ENCODE measurements at regions not wholly inside any gene's neighbourhood (a gene's known extent, or its start where the extent isn't known, plus 50 kb on each side); places are given as distances from the start of the nearest gene placed in this dataset.

- Histone ChIP-seq H3K4me1 (ENCODE audit: control insufficient read depth in 2 of 2, insufficient read depth in 2 of 2, low read length in 2 of 2) (no peaks in the 10 kb centered on the region), H4K20me1 (ENCODE audit: control insufficient read depth, insufficient read depth, low read length, poor library complexity, severe bottlenecking) (no peaks in the 10 kb centered on the region), H3K9me3 (ENCODE audit: control extremely low read depth in 1 of 3, control insufficient read depth in 2 of 3, insufficient read depth in 1 of 3, low read length in 2 of 3) (no peaks in the 10 kb centered on the region), H3K4me3 (ENCODE audit: control extremely low read depth in 1 of 5, extremely low read depth in 1 of 5, insufficient read depth in 1 of 5, low read depth in 2 of 5, low read length in 4 of 5) (no peak overlapping the region), H3K9ac (ENCODE audit: low read length) (no peak overlapping the region), H3K79me2 (ENCODE audit: control insufficient read depth, insufficient read depth, low read length) (no peaks in the 10 kb centered on the region), H2AFZ (ENCODE audit: insufficient read depth, low read depth, low read length, poor library complexity, severe bottlenecking) (no peak overlapping the region), H3K4me2 (replicated peaks; ENCODE audit: low read depth, low read length, poor library complexity, severe bottlenecking) (no peak overlapping the region), H3K27me3 (replicated peaks in 1 of 4; ENCODE audit: control extremely low read depth in 1 of 4, control insufficient read depth in 3 of 4, insufficient read depth in 4 of 4, low read length in 3 of 4) (no peaks in the 10 kb centered on the region), H3K36me3 (replicated peaks in 1 of 2; ENCODE audit: control extremely low read depth in 1 of 2, control insufficient read depth in 1 of 2, extremely low read depth in 1 of 2, insufficient read depth in 2 of 2, low read length in 1 of 2) (no peaks in the 10 kb centered on the region), H3K27ac (ENCODE audit: low read length in 2 of 2) (no peak overlapping the region)
- no peaks in the 10 kb centered on the region for H3K4me1 Mint-ChIP-seq
- H3K27me3 Mint-ChIP-seq = no peaks in the 10 kb centered on the region
- TF ChIP-seq CTCF (IDR thresholded peaks at IDR 0.05) (no peak), EZH2 (IDR thresholded peaks at IDR 0.05; ENCODE audit: borderline replicate concordance, insufficient read depth, low read depth, low read length, poor library complexity, severe bottlenecking) (no peak)
- DNase-seq (no peak), ATAC-seq (ENCODE audit: low read depth) (no peak)
- ChIA-PET CTCF (no interaction called here), POLR2A (no interaction called here)
- no peaks in the 10 kb centered on the region for H3K9me3 Mint-ChIP-seq (ENCODE audit: insufficient read depth)
- H3K27ac Mint-ChIP-seq = no peak overlapping the region
- no CpG with 5 or more reads among the region's 1 CpG for WGBS (ENCODE audit: insufficient coverage)
- no peak overlapping the region for H3K4me3 Mint-ChIP-seq
- intact Hi-C loops (cut with micrococcal nuclease) = no loop called here
Observed at GRCh38 chr4:171538601-171539100, 274.6 kb upstream of the GALNTL6 start.

- DNase-seq (no peak), ATAC-seq (ENCODE audit: low read depth) (no peak)
- H3K79me2 ChIP-seq (ENCODE audit: control insufficient read depth, insufficient read depth, low read length) = no peaks in the 10 kb centered on the region
- H2AFZ ChIP-seq (ENCODE audit: insufficient read depth, low read depth, low read length, poor library complexity, severe bottlenecking) = no peak overlapping the region
- TF ChIP-seq EZH2 (IDR thresholded peaks at IDR 0.05; ENCODE audit: borderline replicate concordance, insufficient read depth, low read depth, low read length, poor library complexity, severe bottlenecking) = no peak
- no peak for TF ChIP-seq CTCF (IDR thresholded peaks at IDR 0.05)
- POLR2A ChIA-PET = no interaction called here
- no peak overlapping the region for H3K27ac ChIP-seq (ENCODE audit: low read length in 2 of 2)
- H3K27me3 ChIP-seq (replicated peaks in 1 of 4; ENCODE audit: control extremely low read depth in 1 of 4, control insufficient read depth in 3 of 4, insufficient read depth in 4 of 4, low read length in 3 of 4) = no peaks in the 10 kb centered on the region
- Mint-ChIP-seq H3K4me3 (no peak overlapping the region), H3K27me3 (no peaks in the 10 kb centered on the region), H3K27ac (no peak overlapping the region), H3K4me1 (no peaks in the 10 kb centered on the region), H3K9me3 (ENCODE audit: insufficient read depth) (no peaks in the 10 kb centered on the region)
- CTCF ChIA-PET = no interaction called here
- H3K9ac ChIP-seq (ENCODE audit: low read length) = no peak overlapping the region
- H3K36me3 ChIP-seq (replicated peaks in 1 of 2; ENCODE audit: control extremely low read depth in 1 of 2, control insufficient read depth in 1 of 2, extremely low read depth in 1 of 2, insufficient read depth in 2 of 2, low read length in 1 of 2) = no peaks in the 10 kb centered on the region
- H3K4me2 ChIP-seq (replicated peaks; ENCODE audit: low read depth, low read length, poor library complexity, severe bottlenecking) = no peak overlapping the region
- H3K4me1 ChIP-seq (ENCODE audit: control insufficient read depth in 2 of 2, insufficient read depth in 2 of 2, low read length in 2 of 2) = no peaks in the 10 kb centered on the region
- no CpG with 5 or more reads among the region's 1 CpG for WGBS (ENCODE audit: insufficient coverage)
- no peaks in the 10 kb centered on the region for H4K20me1 ChIP-seq (ENCODE audit: control insufficient read depth, insufficient read depth, low read length, poor library complexity, severe bottlenecking)
- H3K9me3 ChIP-seq (ENCODE audit: control extremely low read depth in 1 of 3, control insufficient read depth in 2 of 3, insufficient read depth in 1 of 3, low read length in 2 of 3) = no peaks in the 10 kb centered on the region
- intact Hi-C loops (cut with micrococcal nuclease) = no loop called here
- H3K4me3 ChIP-seq (ENCODE audit: control extremely low read depth in 1 of 5, extremely low read depth in 1 of 5, insufficient read depth in 1 of 5, low read depth in 2 of 5, low read length in 4 of 5) = no peak overlapping the region
Observed at GRCh38 chr4:171534391-171534790, 278.8 kb upstream of the GALNTL6 start.
